GM23338 (cell line): ENCODE measurements at regions not wholly inside any gene's neighbourhood (a gene's known extent, or its start where the extent isn't known, plus 50 kb on each side); places are given as distances from the start of the nearest gene placed in this dataset.

Experiments
- ATAC-seq: fragments of 200-7000 bp; cut with Tn5 transposase; 3 replicates; pipeline ENCODE4 v1.9.1; 2020
- DNase-seq: peaks from one replicate; pipeline ENCODE4 v3.0.0-alpha.2; 2015; ENCODE audit warnings: low spot score
- H2AFZ ChIP-seq: fragments of 200-600 bp; sonication (generic); 2 replicates; pipeline ENCODE4 v1.8.0; 2016; ENCODE audit warnings: antibody characterized with exemption, mild to moderate bottlenecking, moderate library complexity
- H3F3A ChIP-seq: fragments of 200-600 bp; sonication (generic); replicated peaks from 2 replicates; pipeline ENCODE4 v1.8.0; 2017; ENCODE audit warnings: antibody characterized with exemption, mixed run types, low read depth
- H3K27ac ChIP-seq: fragments of 200-600 bp; sonication (generic); 2 replicates; pipeline ENCODE4 v1.6.1; 2016; ENCODE audit warnings: low read depth
- H3K27me3 ChIP-seq: fragments of 200-600 bp; sonication (generic); 2 replicates; pipeline ENCODE4 v1.8.0; 2016; ENCODE audit warnings: mild to moderate bottlenecking, mixed run types, moderate library complexity; ENCODE audit not compliant: insufficient read depth
- H3K36me3 ChIP-seq: fragments of 200-600 bp; sonication (generic); 2 replicates; pipeline ENCODE4 v1.8.0; 2016; ENCODE audit warnings: mild to moderate bottlenecking; ENCODE audit not compliant: insufficient read depth
- H3K4me1 ChIP-seq: fragments of 200-600 bp; sonication (generic); 2 replicates; pipeline ENCODE4 v1.8.0; 2016; ENCODE audit warnings: mild to moderate bottlenecking, moderate library complexity; ENCODE audit not compliant: insufficient read depth
- H3K4me2 ChIP-seq: fragments of 200-600 bp; sonication (generic); 2 replicates; pipeline ENCODE4 v1.7.1; 2017; ENCODE audit warnings: mixed run types
- H3K4me3 ChIP-seq: fragments of 200-600 bp; sonication (generic); 2 replicates; pipeline ENCODE4 v1.6.1; 2016; ENCODE audit warnings: mixed run types
- H3K79me2 ChIP-seq: fragments of 200-600 bp; sonication (generic); replicated peaks from 2 replicates; pipeline ENCODE4 v1.8.0; 2017; ENCODE audit warnings: mild to moderate bottlenecking; ENCODE audit not compliant: insufficient read depth
- H3K9me2 ChIP-seq: fragments of 200-600 bp; sonication (generic); 2 replicates; pipeline ENCODE4 v1.8.0; 2017; ENCODE audit not compliant: insufficient read depth
- H4K20me1 ChIP-seq: fragments of 200-600 bp; sonication (generic); replicated peaks from 2 replicates; pipeline ENCODE4 v1.8.0; 2017; ENCODE audit warnings: mild to moderate bottlenecking; ENCODE audit not compliant: insufficient read depth
- H3K27ac Mint-ChIP-seq: 2 replicates; pipeline ENCODE4 v1.8.0; 2020; ENCODE audit warnings: inconsistent platforms, mild to moderate bottlenecking, moderate library complexity, mixed read lengths
- H3K27me3 Mint-ChIP-seq: 3 replicates; pipeline ENCODE4 v1.8.0; 2022; ENCODE audit warnings: low read depth, mild to moderate bottlenecking, moderate library complexity, mixed read lengths, inconsistent platforms; ENCODE audit not compliant: insufficient read depth, poor library complexity
- H3K36me3 Mint-ChIP-seq: 3 replicates; pipeline ENCODE4 v1.8.0; 2021; ENCODE audit warnings: low read depth, mild to moderate bottlenecking, inconsistent platforms, moderate library complexity, mixed read lengths
- H3K4me1 Mint-ChIP-seq: 3 replicates; pipeline ENCODE4 v1.8.0; 2020; ENCODE audit warnings: mild to moderate bottlenecking, inconsistent platforms, mixed read lengths
- H3K4me3 Mint-ChIP-seq: 3 replicates; pipeline ENCODE4 v1.8.0; 2021; ENCODE audit warnings: moderate library complexity, mild to moderate bottlenecking, inconsistent platforms, mixed read lengths
- H3K9me3 Mint-ChIP-seq: 3 replicates; pipeline ENCODE4 v1.8.0; 2020; ENCODE audit warnings: moderate library complexity, mild to moderate bottlenecking, inconsistent platforms, mixed read lengths
- CREB1 ChIP-seq: fragments of 250-450 bp; sonication (Bioruptor Pico); IDR thresholded peaks from 2 replicates; pipeline ENCODE4 v1.5.0; 2020; ENCODE audit warnings: low read depth, mild to moderate bottlenecking, moderate library complexity
- EZH2 ChIP-seq: fragments of 200-600 bp; sonication (generic); IDR thresholded peaks from one replicate; pipeline ENCODE4 v1.8.0; 2017; ENCODE audit warnings: antibody characterized with exemption, mild to moderate bottlenecking, low read depth; ENCODE audit not compliant: unreplicated experiment
- EZH2phosphoT487 ChIP-seq: fragments of 200-600 bp; sonication (generic); IDR thresholded peaks from one replicate; pipeline ENCODE4 v1.8.1; 2018; ENCODE audit warnings: antibody characterized with exemption; ENCODE audit not compliant: unreplicated experiment
- JUNB ChIP-seq: IDR thresholded peaks from one replicate; pipeline ENCODE4 v1.6.1; 2016; ENCODE audit warnings: antibody characterized with exemption; ENCODE audit not compliant: unreplicated experiment
- NANOG ChIP-seq: IDR thresholded peaks from 2 replicates; pipeline ENCODE4 v1.6.1; 2016; ENCODE audit warnings: antibody characterized with exemption, borderline replicate concordance
- POLR2AphosphoS5 ChIP-seq: IDR thresholded peaks from 2 replicates; pipeline ENCODE4 v1.6.1; 2016; ENCODE audit warnings: antibody characterized with exemption, low read depth
- STAT1 ChIP-seq: IDR thresholded peaks from one replicate; pipeline ENCODE4 v1.6.1; 2016; ENCODE audit warnings: antibody characterized with exemption; ENCODE audit not compliant: unreplicated experiment
- ZNF114 ChIP-seq: fragments of 250-450 bp; sonication (Bioruptor Pico); IDR thresholded peaks from 2 replicates; pipeline ENCODE4 v1.5.0; 2020; ENCODE audit warnings: mild to moderate bottlenecking, moderate library complexity
- ZNF331 ChIP-seq: fragments of 250-450 bp; sonication (Bioruptor Pico); IDR thresholded peaks from 2 replicates; pipeline ENCODE4 v1.5.0; 2020; ENCODE audit warnings: low read depth, mild to moderate bottlenecking, moderate library complexity
- TF ChIP-seq, protein P1 (sequence below): IDR thresholded peaks from 2 replicates; pipeline ENCODE4 v1.6.1; 2016; ENCODE audit warnings: antibody characterized with exemption
- TF ChIP-seq, protein P2 (sequence below): IDR thresholded peaks from one replicate; pipeline ENCODE4 v1.6.1; 2018; ENCODE audit warnings: antibody characterized with exemption; ENCODE audit not compliant: unreplicated experiment
- TF ChIP-seq, protein P3 (sequence below), 2 experiments: fragments of 200-600 bp in 1 of 2; sonication (generic) in 1 of 2; conservative IDR thresholded peaks; 2 replicates each; pipeline versions ENCODE4 v1.5.1 to v1.6.1; 2016 to 2017; ENCODE audit warnings: antibody characterized with exemption in 2 of 2, low read depth in 2 of 2, mild to moderate bottlenecking in 2 of 2, moderate library complexity in 1 of 2
- TF ChIP-seq, protein P4 (sequence below): fragments of 250-450 bp; sonication (Bioruptor Pico); IDR thresholded peaks from 2 replicates; pipeline ENCODE4 v1.5.0; 2020; ENCODE audit warnings: mild to moderate bottlenecking, moderate library complexity

DNA sequence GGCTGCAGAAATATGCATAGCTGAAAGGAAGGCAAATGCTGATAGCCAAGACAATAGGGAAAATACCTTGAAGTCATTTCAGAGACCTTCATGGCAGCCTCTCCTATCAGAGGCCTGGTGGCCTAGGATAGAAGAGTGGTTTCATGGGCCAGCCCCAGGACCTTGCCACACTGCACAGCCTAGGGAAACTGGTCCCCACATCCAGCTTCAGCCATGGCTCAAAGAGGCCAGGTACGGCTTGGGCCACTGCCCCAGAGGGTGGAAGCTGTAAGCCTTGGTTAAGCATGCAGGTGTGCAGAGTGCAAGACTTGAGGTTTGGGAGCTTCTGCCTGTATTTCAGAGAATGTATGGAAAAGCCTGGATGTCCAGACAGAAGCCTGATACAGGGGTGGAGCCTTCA is 101.0 kb upstream of the KITLG start:
- Histone ChIP-seq H3K9me2 (peaks cover 6% of the 10 kb centered on the region; the same call in 1 of the 2 replicates), H3K79me2 (no peaks in the 10 kb centered on the region), H3K4me1 (0 out of 2 replicates have a peak, but pooled peaks cover 3% of the 10 kb centered on the region), H3F3A (no peaks in the 10 kb centered on the region), H3K27ac (no peak overlapping the region), H4K20me1 (no peaks in the 10 kb centered on the region), H3K4me3 (no peak overlapping the region), H3K4me2 (no peak overlapping the region), H3K36me3 (no peaks in the 10 kb centered on the region), H2AFZ (no peak overlapping the region; the same call in 1 of the 2 replicates), H3K27me3 (no peaks in the 10 kb centered on the region)
- no peak overlapping the region for H3K27ac Mint-ChIP-seq
- H3K36me3 Mint-ChIP-seq, result no peaks in the 10 kb centered on the region
- TF ChIP-seq, protein P1, sequence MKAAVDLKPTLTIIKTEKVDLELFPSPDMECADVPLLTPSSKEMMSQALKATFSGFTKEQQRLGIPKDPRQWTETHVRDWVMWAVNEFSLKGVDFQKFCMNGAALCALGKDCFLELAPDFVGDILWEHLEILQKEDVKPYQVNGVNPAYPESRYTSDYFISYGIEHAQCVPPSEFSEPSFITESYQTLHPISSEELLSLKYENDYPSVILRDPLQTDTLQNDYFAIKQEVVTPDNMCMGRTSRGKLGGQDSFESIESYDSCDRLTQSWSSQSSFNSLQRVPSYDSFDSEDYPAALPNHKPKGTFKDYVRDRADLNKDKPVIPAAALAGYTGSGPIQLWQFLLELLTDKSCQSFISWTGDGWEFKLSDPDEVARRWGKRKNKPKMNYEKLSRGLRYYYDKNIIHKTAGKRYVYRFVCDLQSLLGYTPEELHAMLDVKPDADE, result no peak
- TF ChIP-seq, protein P2, sequence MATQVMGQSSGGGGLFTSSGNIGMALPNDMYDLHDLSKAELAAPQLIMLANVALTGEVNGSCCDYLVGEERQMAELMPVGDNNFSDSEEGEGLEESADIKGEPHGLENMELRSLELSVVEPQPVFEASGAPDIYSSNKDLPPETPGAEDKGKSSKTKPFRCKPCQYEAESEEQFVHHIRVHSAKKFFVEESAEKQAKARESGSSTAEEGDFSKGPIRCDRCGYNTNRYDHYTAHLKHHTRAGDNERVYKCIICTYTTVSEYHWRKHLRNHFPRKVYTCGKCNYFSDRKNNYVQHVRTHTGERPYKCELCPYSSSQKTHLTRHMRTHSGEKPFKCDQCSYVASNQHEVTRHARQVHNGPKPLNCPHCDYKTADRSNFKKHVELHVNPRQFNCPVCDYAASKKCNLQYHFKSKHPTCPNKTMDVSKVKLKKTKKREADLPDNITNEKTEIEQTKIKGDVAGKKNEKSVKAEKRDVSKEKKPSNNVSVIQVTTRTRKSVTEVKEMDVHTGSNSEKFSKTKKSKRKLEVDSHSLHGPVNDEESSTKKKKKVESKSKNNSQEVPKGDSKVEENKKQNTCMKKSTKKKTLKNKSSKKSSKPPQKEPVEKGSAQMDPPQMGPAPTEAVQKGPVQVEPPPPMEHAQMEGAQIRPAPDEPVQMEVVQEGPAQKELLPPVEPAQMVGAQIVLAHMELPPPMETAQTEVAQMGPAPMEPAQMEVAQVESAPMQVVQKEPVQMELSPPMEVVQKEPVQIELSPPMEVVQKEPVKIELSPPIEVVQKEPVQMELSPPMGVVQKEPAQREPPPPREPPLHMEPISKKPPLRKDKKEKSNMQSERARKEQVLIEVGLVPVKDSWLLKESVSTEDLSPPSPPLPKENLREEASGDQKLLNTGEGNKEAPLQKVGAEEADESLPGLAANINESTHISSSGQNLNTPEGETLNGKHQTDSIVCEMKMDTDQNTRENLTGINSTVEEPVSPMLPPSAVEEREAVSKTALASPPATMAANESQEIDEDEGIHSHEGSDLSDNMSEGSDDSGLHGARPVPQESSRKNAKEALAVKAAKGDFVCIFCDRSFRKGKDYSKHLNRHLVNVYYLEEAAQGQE, result no peak
- TF ChIP-seq EZH2, result no peak
- no peak for TF ChIP-seq JUNB
- no peak for TF ChIP-seq EZH2phosphoT487
- TF ChIP-seq ZNF331, result no peak
- no peak for TF ChIP-seq ZNF114 (CRISPR knock-in tag)
- TF ChIP-seq NANOG, result no peak
- TF ChIP-seq CREB1 (CRISPR knock-in tag), result no peak
- TF ChIP-seq POLR2AphosphoS5, result no peak
- TF ChIP-seq, protein P3, sequence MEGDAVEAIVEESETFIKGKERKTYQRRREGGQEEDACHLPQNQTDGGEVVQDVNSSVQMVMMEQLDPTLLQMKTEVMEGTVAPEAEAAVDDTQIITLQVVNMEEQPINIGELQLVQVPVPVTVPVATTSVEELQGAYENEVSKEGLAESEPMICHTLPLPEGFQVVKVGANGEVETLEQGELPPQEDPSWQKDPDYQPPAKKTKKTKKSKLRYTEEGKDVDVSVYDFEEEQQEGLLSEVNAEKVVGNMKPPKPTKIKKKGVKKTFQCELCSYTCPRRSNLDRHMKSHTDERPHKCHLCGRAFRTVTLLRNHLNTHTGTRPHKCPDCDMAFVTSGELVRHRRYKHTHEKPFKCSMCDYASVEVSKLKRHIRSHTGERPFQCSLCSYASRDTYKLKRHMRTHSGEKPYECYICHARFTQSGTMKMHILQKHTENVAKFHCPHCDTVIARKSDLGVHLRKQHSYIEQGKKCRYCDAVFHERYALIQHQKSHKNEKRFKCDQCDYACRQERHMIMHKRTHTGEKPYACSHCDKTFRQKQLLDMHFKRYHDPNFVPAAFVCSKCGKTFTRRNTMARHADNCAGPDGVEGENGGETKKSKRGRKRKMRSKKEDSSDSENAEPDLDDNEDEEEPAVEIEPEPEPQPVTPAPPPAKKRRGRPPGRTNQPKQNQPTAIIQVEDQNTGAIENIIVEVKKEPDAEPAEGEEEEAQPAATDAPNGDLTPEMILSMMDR (conservative IDR thresholded peaks at IDR 0.05; ENCODE audit: low read depth in 2 of 2), result no peak
- TF ChIP-seq, protein P4, sequence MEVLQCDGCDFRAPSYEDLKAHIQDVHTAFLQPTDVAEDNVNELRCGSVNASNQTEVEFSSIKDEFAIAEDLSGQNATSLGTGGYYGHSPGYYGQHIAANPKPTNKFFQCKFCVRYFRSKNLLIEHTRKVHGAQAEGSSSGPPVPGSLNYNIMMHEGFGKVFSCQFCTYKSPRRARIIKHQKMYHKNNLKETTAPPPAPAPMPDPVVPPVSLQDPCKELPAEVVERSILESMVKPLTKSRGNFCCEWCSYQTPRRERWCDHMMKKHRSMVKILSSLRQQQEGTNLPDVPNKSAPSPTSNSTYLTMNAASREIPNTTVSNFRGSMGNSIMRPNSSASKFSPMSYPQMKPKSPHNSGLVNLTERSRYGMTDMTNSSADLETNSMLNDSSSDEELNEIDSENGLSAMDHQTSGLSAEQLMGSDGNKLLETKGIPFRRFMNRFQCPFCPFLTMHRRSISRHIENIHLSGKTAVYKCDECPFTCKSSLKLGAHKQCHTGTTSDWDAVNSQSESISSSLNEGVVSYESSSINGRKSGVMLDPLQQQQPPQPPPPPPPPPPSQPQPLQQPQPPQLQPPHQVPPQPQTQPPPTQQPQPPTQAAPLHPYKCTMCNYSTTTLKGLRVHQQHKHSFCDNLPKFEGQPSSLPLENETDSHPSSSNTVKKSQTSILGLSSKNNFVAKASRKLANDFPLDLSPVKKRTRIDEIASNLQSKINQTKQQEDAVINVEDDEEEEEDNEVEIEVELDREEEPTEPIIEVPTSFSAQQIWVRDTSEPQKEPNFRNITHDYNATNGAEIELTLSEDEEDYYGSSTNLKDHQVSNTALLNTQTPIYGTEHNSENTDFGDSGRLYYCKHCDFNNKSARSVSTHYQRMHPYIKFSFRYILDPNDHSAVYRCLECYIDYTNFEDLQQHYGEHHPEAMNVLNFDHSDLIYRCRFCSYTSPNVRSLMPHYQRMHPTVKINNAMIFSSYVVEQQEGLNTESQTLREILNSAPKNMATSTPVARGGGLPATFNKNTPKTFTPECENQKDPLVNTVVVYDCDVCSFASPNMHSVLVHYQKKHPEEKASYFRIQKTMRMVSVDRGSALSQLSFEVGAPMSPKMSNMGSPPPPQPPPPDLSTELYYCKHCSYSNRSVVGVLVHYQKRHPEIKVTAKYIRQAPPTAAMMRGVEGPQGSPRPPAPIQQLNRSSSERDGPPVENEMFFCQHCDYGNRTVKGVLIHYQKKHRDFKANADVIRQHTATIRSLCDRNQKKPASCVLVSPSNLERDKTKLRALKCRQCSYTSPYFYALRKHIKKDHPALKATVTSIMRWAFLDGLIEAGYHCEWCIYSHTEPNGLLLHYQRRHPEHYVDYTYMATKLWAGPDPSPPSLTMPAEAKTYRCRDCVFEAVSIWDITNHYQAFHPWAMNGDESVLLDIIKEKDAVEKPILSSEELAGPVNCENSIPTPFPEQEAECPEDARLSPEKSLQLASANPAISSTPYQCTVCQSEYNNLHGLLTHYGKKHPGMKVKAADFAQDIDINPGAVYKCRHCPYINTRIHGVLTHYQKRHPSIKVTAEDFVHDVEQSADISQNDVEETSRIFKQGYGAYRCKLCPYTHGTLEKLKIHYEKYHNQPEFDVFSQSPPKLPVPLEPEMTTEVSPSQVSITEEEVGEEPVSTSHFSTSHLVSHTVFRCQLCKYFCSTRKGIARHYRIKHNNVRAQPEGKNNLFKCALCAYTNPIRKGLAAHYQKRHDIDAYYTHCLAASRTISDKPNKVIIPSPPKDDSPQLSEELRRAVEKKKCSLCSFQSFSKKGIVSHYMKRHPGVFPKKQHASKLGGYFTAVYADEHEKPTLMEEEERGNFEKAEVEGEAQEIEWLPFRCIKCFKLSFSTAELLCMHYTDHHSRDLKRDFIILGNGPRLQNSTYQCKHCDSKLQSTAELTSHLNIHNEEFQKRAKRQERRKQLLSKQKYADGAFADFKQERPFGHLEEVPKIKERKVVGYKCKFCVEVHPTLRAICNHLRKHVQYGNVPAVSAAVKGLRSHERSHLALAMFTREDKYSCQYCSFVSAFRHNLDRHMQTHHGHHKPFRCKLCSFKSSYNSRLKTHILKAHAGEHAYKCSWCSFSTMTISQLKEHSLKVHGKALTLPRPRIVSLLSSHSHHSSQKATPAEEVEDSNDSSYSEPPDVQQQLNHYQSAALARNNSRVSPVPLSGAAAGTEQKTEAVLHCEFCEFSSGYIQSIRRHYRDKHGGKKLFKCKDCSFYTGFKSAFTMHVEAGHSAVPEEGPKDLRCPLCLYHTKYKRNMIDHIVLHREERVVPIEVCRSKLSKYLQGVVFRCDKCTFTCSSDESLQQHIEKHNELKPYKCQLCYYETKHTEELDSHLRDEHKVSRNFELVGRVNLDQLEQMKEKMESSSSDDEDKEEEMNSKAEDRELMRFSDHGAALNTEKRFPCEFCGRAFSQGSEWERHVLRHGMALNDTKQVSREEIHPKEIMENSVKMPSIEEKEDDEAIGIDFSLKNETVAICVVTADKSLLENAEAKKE (CRISPR knock-in tag), result no peak
- TF ChIP-seq STAT1, result no peak
- no peaks in the 10 kb centered on the region for H3K4me1 Mint-ChIP-seq
- H3K27me3 Mint-ChIP-seq, result peaks cover 2% of the 10 kb centered on the region
- no peaks in the 10 kb centered on the region for H3K9me3 Mint-ChIP-seq
- DNase-seq (no peak), ATAC-seq (no peak)
- no peak overlapping the region for H3K4me3 Mint-ChIP-seq
